ENCODE measurements at regions not wholly inside any gene's neighbourhood (a gene's known extent, or its start where the extent isn't known, plus 50 kb on each side); places are given as distances from the start of the nearest gene placed in this dataset.

GRCh38 chr2:136257893-136258292 is 139.9 kb upstream of the CXCR4 start:
- no peak for DNase-seq

DNA sequence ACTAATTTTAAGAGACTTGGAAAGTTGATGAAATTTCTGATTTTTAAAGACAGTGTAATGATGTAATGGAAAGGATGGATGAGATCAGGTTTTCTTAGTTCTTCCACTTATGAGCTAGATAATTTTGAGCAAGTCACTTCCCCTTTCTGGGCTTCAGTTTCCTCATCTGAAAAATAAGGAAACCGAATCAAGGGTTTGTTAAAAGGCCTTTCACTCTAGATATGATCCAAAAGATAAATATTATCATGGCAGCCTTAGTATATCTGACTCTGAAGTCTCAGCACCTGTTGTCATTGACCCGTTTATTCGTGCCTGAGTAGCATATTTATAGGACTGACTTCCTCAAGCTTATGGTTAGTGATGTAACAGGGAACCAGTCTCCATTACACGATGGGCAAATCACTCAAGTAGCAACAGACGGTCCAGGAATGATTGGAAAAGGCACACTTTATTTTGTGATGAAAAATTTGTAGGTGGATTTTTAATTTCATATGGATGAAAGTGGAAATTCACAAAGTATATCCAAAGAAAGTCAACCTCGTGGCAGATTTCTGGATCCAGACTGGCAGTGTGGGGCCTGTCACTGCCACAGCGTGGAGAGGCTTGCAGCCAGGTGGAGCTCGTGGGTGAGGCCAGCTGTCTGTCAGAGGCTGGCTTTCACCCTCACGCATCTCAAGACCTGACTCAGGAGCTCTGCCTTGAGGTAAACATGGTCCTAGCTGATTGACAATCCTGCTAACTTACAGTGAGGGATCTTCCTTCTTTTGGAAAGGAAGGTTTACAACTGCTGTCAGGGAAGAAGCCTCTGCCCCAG is 137.9 kb upstream of the CXCR4 start:
- no peak for DNase-seq

DNA sequence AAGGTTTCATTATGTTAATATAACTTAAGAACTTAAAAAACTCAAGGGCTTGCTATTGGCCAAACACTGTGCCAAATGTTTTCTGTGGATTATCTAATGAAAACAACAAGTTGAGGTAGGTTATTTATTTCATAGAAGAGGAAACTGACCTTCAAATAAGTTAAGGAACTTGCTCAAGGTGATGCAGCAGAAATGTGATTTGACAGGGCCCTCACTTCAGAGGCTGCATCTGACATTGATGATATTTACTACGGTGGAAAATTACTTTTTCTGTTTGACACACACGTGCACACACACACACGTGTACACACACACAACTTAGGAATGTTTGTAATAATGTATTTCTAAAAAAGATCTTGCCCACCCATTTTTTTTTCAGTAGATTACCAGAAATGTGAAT is 137.2 kb upstream of the CXCR4 start:
- no peak for DNase-seq

DNA sequence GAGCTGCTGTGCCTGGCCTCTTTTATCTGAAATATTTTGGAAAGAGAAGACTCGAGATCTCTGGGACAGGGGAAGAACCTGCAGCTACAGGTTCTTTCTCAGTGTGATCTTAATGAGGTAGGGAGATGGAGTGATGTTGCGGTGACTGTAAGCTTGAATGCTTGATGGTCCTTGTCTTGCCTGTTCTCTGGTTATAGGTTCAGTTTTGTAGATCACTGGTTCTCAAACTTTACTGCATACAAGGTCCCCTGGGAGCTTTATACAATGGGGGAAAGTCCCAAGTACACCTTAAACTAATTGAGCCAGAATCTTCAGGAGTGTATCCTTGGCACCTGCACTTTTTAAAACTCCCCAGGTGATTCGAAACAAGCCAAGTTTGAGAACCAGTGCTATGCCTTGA is 136.7 kb upstream of the CXCR4 start:
- no peak for DNase-seq

- no peak for DNase-seq
Observed at GRCh38 chr2:136253288-136254004, 135.5 kb upstream of the CXCR4 start.

DNA sequence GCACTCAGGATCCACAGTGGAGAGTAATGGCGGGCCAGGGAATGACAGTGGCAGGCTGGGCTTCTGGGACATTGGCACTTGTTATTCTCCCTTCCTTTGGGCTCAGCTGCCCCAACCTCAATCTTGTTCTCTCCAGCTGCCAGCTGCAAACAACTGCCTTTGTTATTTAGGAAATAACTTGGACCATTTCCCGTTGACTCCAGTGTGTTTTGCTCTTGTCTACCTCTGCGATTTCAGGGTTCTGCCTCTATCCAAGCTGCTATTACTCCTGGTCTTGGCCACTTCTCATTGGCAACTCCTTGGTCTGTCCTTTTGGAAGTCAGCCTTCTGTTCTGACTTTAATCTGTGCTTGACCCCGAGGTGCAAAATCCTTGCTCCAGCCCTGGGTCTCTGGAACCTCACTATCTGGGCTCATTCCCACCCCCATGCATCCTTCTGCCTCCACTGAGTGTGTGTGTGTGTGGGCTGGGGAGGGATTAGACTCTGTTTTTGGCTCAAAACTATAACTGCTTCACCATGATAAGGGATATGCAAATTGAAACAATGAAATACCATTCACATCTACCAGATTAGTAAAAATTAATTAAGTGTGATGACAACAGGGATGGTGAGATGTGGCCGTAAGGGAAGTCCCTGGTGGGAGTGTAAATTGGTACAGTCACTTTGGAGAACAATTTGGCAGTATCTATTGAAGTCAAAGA is 134.1 kb upstream of the CXCR4 start:
- DNase-seq: no peak

DNA sequence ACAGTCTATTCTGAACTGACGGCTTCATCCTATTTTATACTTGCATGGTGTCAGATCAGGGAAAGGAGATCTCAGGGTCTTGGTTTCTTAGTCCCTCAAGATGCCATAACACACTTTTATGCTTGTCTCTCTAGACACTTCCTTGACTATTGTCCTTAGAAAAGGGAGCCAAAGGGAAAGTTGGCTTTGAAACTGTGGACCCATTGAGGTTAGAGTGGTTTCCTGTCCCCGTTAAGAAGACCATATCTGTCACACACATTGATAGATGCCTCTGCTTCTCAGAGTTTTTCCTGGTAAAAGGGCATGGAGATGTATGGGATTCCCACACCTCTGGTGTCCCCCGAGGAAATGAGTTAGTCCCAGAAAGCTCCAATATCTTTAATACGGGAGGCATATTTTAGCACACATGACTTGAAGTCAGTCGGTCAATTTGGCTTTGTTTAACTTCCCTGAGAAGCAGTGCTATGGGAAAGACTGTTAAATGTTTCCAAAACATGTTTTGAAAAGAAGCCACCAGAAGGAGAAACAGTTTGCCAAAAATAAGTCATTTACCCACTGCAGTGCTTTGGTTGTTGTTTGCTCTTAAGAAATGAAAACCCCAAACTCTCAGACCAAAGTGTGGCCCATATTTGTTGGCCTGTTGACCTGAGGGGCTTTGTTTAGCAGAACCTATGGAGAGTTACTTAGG is 133.4 kb upstream of the CXCR4 start:
- no peak for DNase-seq

- DNase-seq: no peak
Observed at GRCh38 chr2:136250131-136250530, 132.2 kb upstream of the CXCR4 start.

- DNase-seq: no peak
Observed at GRCh38 chr2:136248907-136249306, 131.0 kb upstream of the CXCR4 start.

DNA sequence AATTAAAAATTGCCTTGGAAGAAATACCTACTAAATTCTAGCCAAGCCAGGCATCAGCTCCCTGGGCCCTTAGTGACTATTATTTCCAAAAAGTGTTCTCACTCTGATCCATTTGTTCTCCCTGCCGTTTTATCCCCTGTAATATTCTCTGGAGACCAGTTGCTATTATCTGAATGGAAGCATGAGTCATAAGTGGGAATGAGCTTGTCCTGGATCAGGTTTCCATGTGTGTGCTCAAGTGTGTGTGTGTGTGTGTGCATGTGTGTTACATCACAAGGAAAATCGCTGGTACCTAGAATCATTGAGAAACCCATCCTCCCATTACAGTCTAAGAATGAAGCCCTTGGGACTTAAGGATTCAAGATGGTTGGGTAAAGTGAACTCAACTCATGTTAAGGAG is 130.3 kb upstream of the CXCR4 start:
- DNase-seq: no peak

DNA sequence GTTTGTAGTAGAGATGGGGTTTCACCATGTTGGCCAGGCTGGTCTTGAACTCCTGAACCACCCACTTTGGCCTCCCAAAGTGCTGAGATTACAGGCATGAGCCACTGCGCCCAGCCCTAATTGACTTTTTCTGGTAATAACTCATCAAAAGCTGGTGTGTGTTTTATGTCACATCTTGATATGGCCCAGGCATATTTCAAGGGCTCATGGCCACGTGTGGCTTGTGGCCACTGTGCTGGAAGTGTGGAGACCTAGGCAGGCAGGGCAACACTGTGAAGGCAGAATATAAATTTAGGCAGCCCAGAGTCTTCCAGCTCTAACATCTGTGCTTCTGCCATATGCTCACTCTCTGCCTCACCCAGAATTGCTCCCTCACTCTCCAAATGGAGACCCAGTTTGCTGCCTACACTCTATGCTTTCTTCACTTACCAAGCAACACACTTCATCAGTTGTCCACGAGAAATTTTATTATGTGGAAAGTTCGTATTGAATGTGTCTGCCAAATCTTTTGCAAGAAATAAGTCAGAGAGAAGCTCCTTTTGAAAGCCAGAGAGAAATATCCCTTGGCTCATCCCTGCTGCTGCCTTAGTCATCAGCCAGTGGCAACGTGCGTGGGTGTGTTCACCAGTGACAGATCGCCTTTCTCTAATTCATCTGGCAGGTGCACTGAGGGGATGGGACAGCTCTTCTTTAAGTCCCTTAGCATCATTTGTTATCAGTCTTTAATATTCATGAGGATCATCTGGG is 129.4 kb upstream of the CXCR4 start:
- peak; percentile 35 for DNase-seq

GRCh38 chr2:136246086-136246669 is 128.2 kb upstream of the CXCR4 start:
- no peak for DNase-seq

DNA sequence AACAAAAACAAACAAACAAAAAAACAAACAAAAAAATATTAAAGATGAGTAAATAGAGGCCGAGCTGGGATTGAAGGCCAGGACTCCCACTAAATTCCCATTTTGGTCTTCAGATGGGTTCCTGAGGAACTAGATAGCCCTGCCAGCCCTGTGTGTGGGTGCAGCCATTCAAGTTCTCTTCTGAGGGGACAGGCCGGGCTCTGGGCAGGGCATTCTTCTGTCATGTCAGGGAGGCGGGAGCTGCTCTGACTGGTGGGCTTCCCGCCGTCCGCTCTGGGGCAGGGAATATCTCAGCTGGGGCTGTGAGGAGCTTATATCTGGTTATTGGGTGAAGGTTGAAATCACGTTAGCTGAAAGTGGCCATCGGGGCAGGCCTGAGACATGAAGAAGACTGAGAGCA is 127.3 kb upstream of the CXCR4 start:
- no peak for DNase-seq

DNA sequence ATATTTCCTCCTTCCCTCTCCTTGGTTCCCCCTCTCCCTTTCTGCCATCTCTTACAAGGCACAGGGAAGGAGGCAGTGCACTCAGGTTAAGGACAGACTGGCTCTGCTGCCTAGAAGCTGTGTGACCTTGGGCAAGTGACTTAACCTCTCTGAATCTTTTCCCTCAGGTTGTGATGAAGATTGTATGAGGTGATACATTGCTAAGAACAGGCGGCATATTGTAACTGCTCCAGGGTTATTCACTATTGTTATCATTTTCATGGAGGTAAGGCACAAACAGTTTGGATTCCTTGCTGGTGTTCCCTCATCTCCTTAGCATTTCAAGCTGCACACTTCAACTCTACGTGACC is 126.6 kb upstream of the CXCR4 start:
- DNase-seq: no peak

GRCh38 chr2:136243638-136244535 is 125.9 kb upstream of the CXCR4 start:
- DNase-seq: no peak

DNA sequence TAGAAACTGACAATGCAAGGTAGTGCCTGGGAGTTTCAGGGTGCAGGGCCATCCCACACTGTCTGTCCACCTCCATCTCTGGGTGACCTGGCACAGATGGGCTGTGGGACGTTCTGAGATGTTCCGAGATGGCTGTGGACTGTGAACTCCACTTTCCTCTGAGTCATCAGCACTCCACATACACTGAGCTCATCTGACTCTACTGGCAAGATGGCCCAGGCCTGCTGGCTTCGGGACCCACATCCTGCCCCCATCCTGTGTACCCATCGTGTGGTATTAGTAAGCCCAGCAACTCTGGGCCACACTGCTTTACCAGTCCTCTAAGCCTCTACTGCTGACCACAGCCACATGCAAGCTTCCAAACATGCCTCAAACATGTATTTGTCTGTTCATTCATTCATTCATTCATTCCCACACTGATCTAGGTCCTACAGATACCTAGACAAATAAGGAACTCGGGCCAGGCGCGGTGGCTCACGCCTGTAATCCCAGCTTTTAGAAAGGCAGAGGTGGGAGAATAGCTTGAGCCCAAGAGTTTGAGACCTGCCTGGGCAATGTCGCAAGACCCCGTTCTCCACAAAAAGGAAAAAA is 124.8 kb upstream of the CXCR4 start:
- DNase-seq: no peak

- DNase-seq: no peak
Observed at GRCh38 chr2:136242100-136242499, 124.2 kb upstream of the CXCR4 start.

DNA sequence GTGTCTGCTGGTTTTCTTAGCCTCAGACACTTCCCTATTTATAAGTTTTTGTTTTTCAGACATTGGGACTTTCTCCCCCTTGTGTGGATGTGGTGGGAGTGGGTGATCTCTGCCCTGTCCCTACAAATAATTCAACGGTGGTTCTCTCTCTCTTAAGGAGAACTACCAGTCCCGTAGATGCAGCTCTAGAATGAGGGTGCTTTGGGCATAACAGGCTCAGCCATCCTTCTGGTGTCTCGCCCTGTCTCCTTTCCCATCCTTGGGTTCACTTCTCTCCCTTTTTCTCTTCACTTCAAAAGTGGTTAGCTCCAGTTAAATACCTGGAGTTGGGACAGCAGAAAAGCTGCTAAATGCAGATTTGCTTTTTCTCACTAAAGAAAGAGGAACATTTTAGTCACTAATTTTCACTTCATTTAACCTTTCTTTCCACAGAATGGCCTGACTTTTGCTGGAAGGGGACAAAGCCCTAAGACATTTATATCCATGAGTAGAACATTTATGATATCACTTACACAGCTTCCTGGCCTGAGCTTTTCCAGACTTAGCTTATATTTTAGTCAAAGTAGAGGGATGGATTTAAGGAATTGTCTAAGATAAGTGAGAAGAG is 121.2 kb upstream of the CXCR4 start:
- DNase-seq: no peak

DNA sequence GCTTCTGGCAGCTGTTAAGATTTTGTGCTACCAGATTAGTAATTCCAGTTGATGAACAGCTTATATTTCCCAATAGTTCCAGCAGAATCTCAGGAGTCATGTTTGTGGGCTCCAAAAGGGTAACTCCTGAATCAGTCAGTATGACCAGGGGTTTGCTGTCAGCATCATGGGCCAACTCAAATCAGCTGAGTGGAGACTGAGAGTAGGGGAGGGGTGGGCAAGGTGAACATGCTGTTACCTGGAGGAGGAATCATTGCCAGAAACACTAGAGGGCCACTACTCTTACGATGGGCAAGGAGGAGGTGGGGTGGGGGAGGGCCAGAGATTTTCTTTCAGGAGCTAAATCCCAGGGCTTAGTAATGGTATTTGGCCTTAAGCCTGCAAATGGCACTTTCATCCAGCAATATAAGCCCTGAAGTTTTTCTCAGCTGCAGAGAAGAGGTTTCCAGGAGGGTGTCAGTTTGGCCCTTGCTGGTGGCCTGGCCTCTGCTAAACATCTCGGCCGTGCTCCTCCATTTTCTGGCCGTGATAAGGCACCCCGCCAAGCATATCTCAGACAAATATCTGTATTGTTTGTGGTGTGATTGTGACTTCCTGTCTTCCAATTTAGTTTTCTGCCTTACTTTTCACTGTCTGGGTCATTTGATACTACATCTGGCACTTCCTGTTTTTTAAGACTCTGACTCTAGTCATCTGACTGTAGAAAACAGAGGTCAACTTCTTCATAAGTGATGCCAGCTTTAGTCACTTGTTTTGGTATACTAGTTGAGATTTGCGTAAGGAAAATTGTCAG is 120.5 kb upstream of the CXCR4 start:
- peak; percentile 9 for DNase-seq
